IMR-90 (cell line): ENCODE measurements at regions not wholly inside any gene's neighbourhood (a gene's known extent, or its start where the extent isn't known, plus 50 kb on each side); places are given as distances from the start of the nearest gene placed in this dataset.

Experiments used
- ATAC-seq: fragments of 200-7000 bp; cut with Tn5 transposase; 2 replicates; pipeline ENCODE4 v1.9.1; 2020; ENCODE audit warnings: low read depth, mild to moderate bottlenecking, moderate library complexity
- BruUV-seq: library from RNA; stranded (reverse); fragments of 400-500 nt; replicated peaks from 2 replicates; lab custom pipeline; 2021; lab: Mats Ljungman, UMichigan
- CTCF ChIA-PET: fragments of 300-600 bp; formaldehyde crosslinking; extraction: SDS; loops from one replicate; lab custom pipeline; 2021; ENCODE audit warnings: antibody characterized with exemption; lab: Yijun Ruan, JAX
- POLR2A ChIA-PET: fragments of 300-600 bp; sonication (Branson Sonifier 250); formaldehyde crosslinking; loops from one replicate; lab custom pipeline; 2022; ENCODE audit warnings: antibody characterized with exemption; ENCODE audit not compliant: unreplicated experiment; lab: Charles Lee
- DNase-seq: peaks from one replicate; pipeline ENCODE4 v3.0.0; 2013
- H2AFZ ChIP-seq: replicated peaks from 2 replicates; pipeline ENCODE3; 2013; ENCODE audit warnings: low read length, mild to moderate bottlenecking; ENCODE audit not compliant: poor library complexity
- H2AK5ac ChIP-seq: 2 replicates; pipeline ENCODE4 v1.6.1; 2013; ENCODE audit warnings: low read depth, low read length, inconsistent platforms
- H2AK9ac ChIP-seq: replicated peaks from 2 replicates; pipeline ENCODE3; 2013; ENCODE audit warnings: mild to moderate bottlenecking, low read depth, low read length, moderate library complexity; ENCODE audit not compliant: poor library complexity
- H2BK120ac ChIP-seq: 2 replicates; pipeline ENCODE4 v1.6.1; 2013; ENCODE audit warnings: low read depth, low read length, inconsistent platforms
- H2BK15ac ChIP-seq: 3 replicates; pipeline ENCODE4 v1.6.1; 2013; ENCODE audit warnings: low read depth, low read length, inconsistent platforms
- H2BK20ac ChIP-seq: 2 replicates; pipeline ENCODE4 v1.6.1; 2013; ENCODE audit warnings: low read depth, mild to moderate bottlenecking, inconsistent platforms, low read length, moderate library complexity
- H2BK5ac ChIP-seq: 2 replicates; pipeline ENCODE4 v1.6.1; 2013; ENCODE audit warnings: mild to moderate bottlenecking, low read depth, low read length, inconsistent platforms; ENCODE audit not compliant: poor library complexity, severe bottlenecking
- H3K14ac ChIP-seq: replicated peaks from 2 replicates; pipeline ENCODE4 v1.6.1; 2013; ENCODE audit warnings: low read depth, low read length, inconsistent platforms
- H3K18ac ChIP-seq: 2 replicates; pipeline ENCODE4 v1.6.1; 2013; ENCODE audit warnings: low read depth, low read length, control low read depth
- H3K23ac ChIP-seq: 2 replicates; pipeline ENCODE4 v1.6.1; 2013; ENCODE audit warnings: low read depth, low read length, inconsistent platforms
- H3K27ac ChIP-seq: 2 replicates; pipeline ENCODE4 v1.5.1; 2013; ENCODE audit warnings: mild to moderate bottlenecking, control low read depth, low read length; ENCODE audit not compliant: insufficient read depth
- H3K27me3 ChIP-seq: 2 replicates; pipeline ENCODE4 v1.6.1; 2013; ENCODE audit warnings: low read length; ENCODE audit not compliant: control insufficient read depth, insufficient read depth
- H3K36me3 ChIP-seq: 2 replicates; pipeline ENCODE4 v1.6.1; 2013; ENCODE audit warnings: low read length, mixed read lengths; ENCODE audit not compliant: control insufficient read depth, insufficient read depth
- H3K4ac ChIP-seq: 2 replicates; pipeline ENCODE4 v1.6.1; 2013; ENCODE audit warnings: low read depth, low read length, inconsistent platforms
- H3K4me1 ChIP-seq: 2 replicates; pipeline ENCODE4 v1.6.1; 2013; ENCODE audit warnings: low read length, mixed read lengths; ENCODE audit not compliant: control insufficient read depth, insufficient read depth
- H3K4me2 ChIP-seq: 2 replicates; pipeline ENCODE4 v1.6.1; 2013; ENCODE audit warnings: low read depth, mild to moderate bottlenecking, control low read depth, low read length, moderate library complexity
- H3K4me3 ChIP-seq: 2 replicates; pipeline ENCODE4 v1.5.1; 2013; ENCODE audit warnings: low read depth, mild to moderate bottlenecking, control low read depth, low read length, moderate library complexity; ENCODE audit not compliant: insufficient read depth
- H3K56ac ChIP-seq: 2 replicates; pipeline ENCODE4 v1.6.1; 2013; ENCODE audit warnings: low read length, inconsistent platforms; ENCODE audit not compliant: insufficient read depth; ENCODE audit errors: extremely low read depth
- H3K79me1 ChIP-seq, 2 experiments: 2 replicates each; pipeline ENCODE4 v1.6.1; 2013; ENCODE audit warnings: low read length in 2 of 2, inconsistent platforms in 1 of 2, low read depth in 1 of 2
- H3K9ac ChIP-seq: 2 replicates; pipeline ENCODE4 v1.6.1; 2013; ENCODE audit warnings: low read depth, low read length, control low read depth
- H3K9me1 ChIP-seq: 2 replicates; pipeline ENCODE4 v1.6.1; 2013; ENCODE audit warnings: low read length, inconsistent platforms; ENCODE audit not compliant: insufficient read depth
- H3K9me3 ChIP-seq: 2 replicates; pipeline ENCODE4 v1.6.1; 2013; ENCODE audit warnings: low read length; ENCODE audit not compliant: control insufficient read depth, insufficient read depth
- H4K20me1 ChIP-seq: 2 replicates; pipeline ENCODE4 v1.6.1; 2013; ENCODE audit warnings: low read length, inconsistent platforms; ENCODE audit not compliant: insufficient read depth
- H4K5ac ChIP-seq: 2 replicates; pipeline ENCODE4 v1.6.1; 2013; ENCODE audit warnings: mild to moderate bottlenecking, low read depth, low read length, control low read depth
- H4K8ac ChIP-seq, 2 experiments: 2 replicates each; pipeline ENCODE4 v1.6.1; 2013; ENCODE audit warnings: low read depth in 2 of 2, low read length in 2 of 2, control low read depth in 1 of 2, inconsistent platforms in 1 of 2
- H4K91ac ChIP-seq: 2 replicates; pipeline ENCODE4 v1.6.1; 2013; ENCODE audit warnings: low read depth, low read length, inconsistent platforms; ENCODE audit not compliant: insufficient read depth
- CEBPB ChIP-seq: IDR thresholded peaks from 2 replicates; pipeline ENCODE4 v1.6.1; 2012; ENCODE audit warnings: low read depth, low read length, improper control_type of control experiment
- MAFK ChIP-seq: IDR thresholded peaks from 2 replicates; pipeline ENCODE4 v1.6.1; 2012; ENCODE audit warnings: low read depth, low read length, improper control_type of control experiment
- MXI1 ChIP-seq: IDR thresholded peaks from 2 replicates; pipeline ENCODE4 v1.6.1; 2012; ENCODE audit warnings: low read depth, mild to moderate bottlenecking, low read length, moderate library complexity, borderline replicate concordance
- NFE2L2 ChIP-seq: fragments of 150-350 bp; IDR thresholded peaks from 2 replicates; pipeline ENCODE4 v1.6.1; 2016; ENCODE audit warnings: low read depth, mild to moderate bottlenecking, low read length
- POLR2A ChIP-seq: IDR thresholded peaks from 2 replicates; pipeline ENCODE4 v1.6.1; 2012; ENCODE audit warnings: mild to moderate bottlenecking, low read depth, low read length
- WGBS, 2 experiments: methylation state at CpG; one replicate each; pipeline versions ENCODE4 v1.1.5 to v1.1.7; 2013; ENCODE audit warnings: missing lambda C conversion rate in 2 of 2; ENCODE audit not compliant: insufficient read length in 1 of 2; ENCODE audit errors: extremely low coverage in 2 of 2; 5-methylcytosine and 5-hydroxymethylcytosine counted together
- dilution Hi-C: fragments of 300-500 bp; cut with HindIII; formaldehyde crosslinking; loops from one replicate; pipeline ENCODE4 v1.14.3; 2018; ENCODE audit warnings: low sequenced_read_pairs; ENCODE audit not compliant: unreplicated experiment
- in situ Hi-C: fragments of 300-500 bp; cut with MboI; formaldehyde crosslinking; loops from 3 replicates; pipeline ENCODE4 v1.14.3; 2019; ENCODE audit warnings: low sequenced_read_pairs, inconsistent platforms, mixed read lengths
- intact Hi-C: fragments of 100-400 bp; cut with micrococcal nuclease; formaldehyde crosslinking; loops from 2 replicates; pipeline ENCODE4 v1.10.0; 2022
- TF ChIP-seq, protein P1 (sequence below): fragments of 150-350 bp; IDR thresholded peaks from 2 replicates; pipeline ENCODE4 v1.6.1; 2016; ENCODE audit warnings: low read depth, mild to moderate bottlenecking, low read length, moderate library complexity, borderline replicate concordance

DNA sequence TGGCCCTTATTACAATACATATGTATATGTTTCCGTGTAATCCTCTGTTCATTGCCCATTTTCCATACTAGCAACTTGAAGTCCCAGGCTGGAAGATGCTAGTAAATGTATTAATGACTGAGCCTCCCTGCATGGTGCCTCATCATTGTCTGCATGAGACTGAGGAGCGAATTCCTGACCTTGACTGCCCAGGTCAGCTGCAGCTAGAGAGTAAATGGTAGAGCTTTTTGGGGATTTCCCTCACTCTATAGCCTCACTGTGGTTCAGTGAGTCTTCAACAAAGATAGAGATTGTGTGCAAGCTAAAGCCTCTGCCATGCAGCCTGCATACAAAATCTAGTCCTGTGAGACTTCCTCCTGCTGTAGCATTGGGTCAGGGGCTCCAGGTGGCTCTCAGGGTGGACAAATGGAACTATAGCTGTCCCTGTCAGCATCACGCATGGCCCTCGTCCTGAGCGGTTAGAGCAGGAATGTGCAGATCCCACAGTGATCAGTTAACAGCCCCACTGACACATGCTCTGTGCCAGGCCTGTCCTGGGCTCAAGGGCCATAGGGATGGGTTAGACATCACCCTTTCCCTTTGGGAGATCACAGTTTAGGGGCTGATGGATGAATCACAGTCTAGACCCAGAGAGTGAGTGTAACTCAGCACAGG lies 741.7 kb downstream of the MATN1 start:
- ATAC-seq (no peak), DNase-seq (no peak)
- H4K8ac ChIP-seq: no peak overlapping the region
- no TSS peak for BruUV-seq
- H3K23ac ChIP-seq: no peak overlapping the region
- H2AFZ ChIP-seq: no peak overlapping the region
- H2AK5ac ChIP-seq: no peak overlapping the region
- ChIA-PET POLR2A (no interaction called here), CTCF (no interaction called here)
- no peak overlapping the region for H3K27ac ChIP-seq
- H3K79me1 ChIP-seq: no peaks in the 10 kb centered on the region
- H3K18ac ChIP-seq: no peak overlapping the region
- TF ChIP-seq MXI1: no peak
- TF ChIP-seq POLR2A: no peak
- no peak for TF ChIP-seq NFE2L2
- TF ChIP-seq, protein P1, sequence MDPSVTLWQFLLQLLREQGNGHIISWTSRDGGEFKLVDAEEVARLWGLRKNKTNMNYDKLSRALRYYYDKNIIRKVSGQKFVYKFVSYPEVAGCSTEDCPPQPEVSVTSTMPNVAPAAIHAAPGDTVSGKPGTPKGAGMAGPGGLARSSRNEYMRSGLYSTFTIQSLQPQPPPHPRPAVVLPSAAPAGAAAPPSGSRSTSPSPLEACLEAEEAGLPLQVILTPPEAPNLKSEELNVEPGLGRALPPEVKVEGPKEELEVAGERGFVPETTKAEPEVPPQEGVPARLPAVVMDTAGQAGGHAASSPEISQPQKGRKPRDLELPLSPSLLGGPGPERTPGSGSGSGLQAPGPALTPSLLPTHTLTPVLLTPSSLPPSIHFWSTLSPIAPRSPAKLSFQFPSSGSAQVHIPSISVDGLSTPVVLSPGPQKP: no peak
- no peak for TF ChIP-seq MAFK
- no peak for TF ChIP-seq CEBPB
- no peak overlapping the region for H2BK15ac ChIP-seq
- no peak overlapping the region for H3K56ac ChIP-seq
- no CpG with 5 or more reads among the region's 5 CpGs for WGBS, 2 experiments
- H4K91ac ChIP-seq: no peak overlapping the region
- H3K4ac ChIP-seq: no peak overlapping the region
- H3K27me3 ChIP-seq: no peaks in the 10 kb centered on the region
- no peak overlapping the region for H4K5ac ChIP-seq
- dilution Hi-C loops: no loop called here
- no peaks in the 10 kb centered on the region for H3K9me1 ChIP-seq
- H3K9me3 ChIP-seq: no peaks in the 10 kb centered on the region
- H2BK20ac ChIP-seq: no peak overlapping the region
- no peaks in the 10 kb centered on the region for H3K4me1 ChIP-seq
- no peak overlapping the region for H2BK5ac ChIP-seq
- no peak overlapping the region for H3K14ac ChIP-seq
- H3K36me3 ChIP-seq: no peaks in the 10 kb centered on the region
- H3K9ac ChIP-seq: no peak overlapping the region
- intact Hi-C loops: no loop called here
- no peak overlapping the region for H3K4me3 ChIP-seq
- H2BK120ac ChIP-seq: no peak overlapping the region
- in situ Hi-C loops: no loop called here
- no peaks in the 10 kb centered on the region for H4K20me1 ChIP-seq
- H3K4me2 ChIP-seq: no peak overlapping the region
- no peak overlapping the region for H2AK9ac ChIP-seq
